Fibroblast of lung (primary cell): ENCODE measurements at regions not wholly inside any gene's neighbourhood (a gene's known extent, or its start where the extent isn't known, plus 50 kb on each side); places are given as distances from the start of the nearest gene placed in this dataset.

ENCODE experiments used
- CTCF ChIP-seq, 2 donors: IDR thresholded peaks in 1 of 2; conservative IDR thresholded peaks in 1 of 2; 1 replicate in 1 of 2; 2 replicates in 1 of 2; pipeline ENCODE4 v1.5.1; 2011 to 2012; ENCODE audit warnings: low read length in 2 of 2, control low read depth in 1 of 2, inconsistent platforms in 1 of 2, low read depth in 1 of 2, mild to moderate bottlenecking in 1 of 2
- EZH2 ChIP-seq: IDR thresholded peaks from 2 replicates; pipeline ENCODE4 v1.5.1; 2012; ENCODE audit warnings: low read length, control low read depth, mild to moderate bottlenecking; ENCODE audit errors: missing control alignments

GRCh38 chr21:35521852-35522505, 472.9 kb upstream of the RUNX1 start:
- TF ChIP-seq CTCF (conservative IDR thresholded peaks at IDR 0.05 in 1 of 2, IDR thresholded peaks at IDR 0.05 in 1 of 2; ENCODE audit: low read depth in 1 of 2, low read length in 2 of 2) (no peak), EZH2 (no peak)
